Astrocyte of the cerebellum (primary cell): ENCODE measurements at regions not wholly inside any gene's neighbourhood (a gene's known extent, or its start where the extent isn't known, plus 50 kb on each side); places are given as distances from the start of the nearest gene placed in this dataset.

Experiments
- DNase-seq: peaks from one replicate; pipeline ENCODE4 v3.0.0-alpha.2; 2011; ENCODE audit warnings: low read depth
- H3K4me3 ChIP-seq: 2 replicates; pipeline ENCODE4 v1.5.1; 2011; ENCODE audit warnings: mild to moderate bottlenecking, low read depth, low read length, moderate library complexity
- CTCF ChIP-seq: IDR thresholded peaks from 2 replicates; pipeline ENCODE4 v1.5.1; 2012; ENCODE audit warnings: low read length, low read depth, moderate library complexity, mild to moderate bottlenecking; ENCODE audit errors: missing control alignments
- in situ Hi-C: cut with HindIII; loops from 2 replicates; pipeline ENCODE4 v1.10.0; 2017; ENCODE audit warnings: low sequenced_read_pairs

- no peak for DNase-seq
- no peak overlapping the region for H3K4me3 ChIP-seq
- TF ChIP-seq CTCF = no peak
- in situ Hi-C loops = no loop called here
These were observed 930.7 kb downstream of the BCL11A start for GRCh38 chr2:59622599-59623308.

DNA sequence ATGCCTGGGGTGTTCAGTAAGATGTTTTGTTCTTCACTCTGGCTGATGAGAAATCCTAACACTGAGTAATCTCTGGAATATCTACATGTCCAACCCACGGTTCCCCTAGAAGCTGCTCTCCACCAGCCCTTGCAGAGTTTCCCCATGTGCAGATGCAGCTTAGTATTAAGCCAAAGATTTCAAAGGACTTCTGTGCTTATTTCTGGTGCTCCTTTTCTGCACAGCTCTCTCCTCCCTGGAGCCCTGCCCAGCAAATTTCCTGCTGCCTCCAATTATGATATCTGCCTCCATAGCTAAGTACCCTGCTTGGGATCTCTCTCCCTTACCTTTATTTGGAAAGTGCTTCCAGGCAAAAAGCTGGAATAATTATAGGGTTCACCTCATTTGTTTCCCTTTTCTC lies 949.3 kb downstream of the BCL11A start:
- DNase-seq = no peak
- in situ Hi-C loops = no loop called here
- no peak overlapping the region for H3K4me3 ChIP-seq
- no peak for TF ChIP-seq CTCF

GRCh38 chr2:59594671-59595222 lies 958.7 kb downstream of the BCL11A start:
- no peak for DNase-seq
- in situ Hi-C loops = no loop called here
- no peak overlapping the region for H3K4me3 ChIP-seq
- TF ChIP-seq CTCF = no peak

GRCh38 chr2:59590798-59591197 lies 962.7 kb downstream of the BCL11A start:
- no peak for TF ChIP-seq CTCF
- in situ Hi-C loops = no loop called here
- H3K4me3 ChIP-seq = no peak overlapping the region
- no peak for DNase-seq

- DNase-seq = no peak
- H3K4me3 ChIP-seq = no peak overlapping the region
- no peak for TF ChIP-seq CTCF
- in situ Hi-C loops = no loop called here
These were observed 963.6 kb downstream of the BCL11A start for GRCh38 chr2:59589881-59590280.

DNA sequence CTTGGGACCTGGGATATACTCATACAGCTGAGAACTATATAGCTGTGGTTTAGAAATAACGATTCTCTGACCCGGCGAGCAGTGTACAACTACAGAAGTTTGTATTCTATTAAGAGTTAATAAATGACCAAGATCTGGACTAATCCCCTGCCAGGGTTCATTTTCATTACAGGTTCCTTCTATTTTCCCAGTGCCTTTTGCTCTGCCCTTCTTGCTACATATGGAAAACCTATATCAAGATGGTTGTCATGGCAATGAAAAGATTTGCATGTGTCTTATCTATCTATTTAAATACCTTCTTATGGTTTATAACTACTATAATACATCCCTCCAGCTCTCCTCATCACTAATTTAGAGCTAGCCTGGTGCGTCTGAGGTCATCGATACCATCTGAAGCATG lies 965.2 kb downstream of the BCL11A start:
- no peak for TF ChIP-seq CTCF
- H3K4me3 ChIP-seq = no peak overlapping the region
- in situ Hi-C loops = no loop called here
- no peak for DNase-seq
